MM.1S (cell line): ENCODE measurements at regions not wholly inside any gene's neighbourhood (a gene's known extent, or its start where the extent isn't known, plus 50 kb on each side); places are given as distances from the start of the nearest gene placed in this dataset.

Source experiments
- DNase-seq: peaks from one replicate; pipeline ENCODE4 v3.0.0-alpha.2; 2015
- H2AFZ ChIP-seq: fragments of 300-600 bp; sonication (generic); 2 replicates; pipeline ENCODE4 v1.6.0; 2016; ENCODE audit warnings: antibody characterized with exemption, low read length
- H3F3A ChIP-seq: fragments of 300-600 bp; sonication (generic); 2 replicates; pipeline ENCODE4 v1.6.1; 2016; ENCODE audit warnings: mild to moderate bottlenecking, antibody characterized with exemption, low read length, moderate library complexity, mixed read lengths; ENCODE audit not compliant: insufficient read depth
- H3K27ac ChIP-seq: fragments of 300-600 bp; sonication (generic); 2 replicates; pipeline ENCODE4 v1.5.1; 2016; ENCODE audit warnings: mild to moderate bottlenecking, low read length
- H3K27me3 ChIP-seq: fragments of 300-600 bp; sonication (generic); replicated peaks from 2 replicates; pipeline ENCODE4 v1.6.0; 2016; ENCODE audit warnings: low read length; ENCODE audit not compliant: insufficient read depth
- H3K36me3 ChIP-seq: fragments of 300-600 bp; sonication (generic); replicated peaks from 2 replicates; pipeline ENCODE4 v1.6.1; 2016; ENCODE audit warnings: mild to moderate bottlenecking, low read length, mixed read lengths; ENCODE audit not compliant: insufficient read depth
- H3K4me1 ChIP-seq: fragments of 300-600 bp; sonication (generic); 2 replicates; pipeline ENCODE4 v1.6.1; 2016; ENCODE audit warnings: low read length, mixed read lengths
- H3K4me2 ChIP-seq: fragments of 300-600 bp; sonication (generic); 2 replicates; pipeline ENCODE4 v1.6.0; 2016; ENCODE audit warnings: low read depth, low read length
- H3K4me3 ChIP-seq: fragments of 300-600 bp; sonication (generic); 2 replicates; pipeline ENCODE4 v1.5.1; 2016; ENCODE audit warnings: low read length, mixed read lengths
- H3K79me2 ChIP-seq: fragments of 300-600 bp; sonication (generic); 2 replicates; pipeline ENCODE4 v1.6.1; 2016; ENCODE audit warnings: mixed run types, low read length, mixed read lengths
- H3K9ac ChIP-seq: fragments of 300-600 bp; sonication (generic); 2 replicates; pipeline ENCODE4 v1.6.1; 2016; ENCODE audit warnings: low read length, mixed read lengths
- H3K9me2 ChIP-seq: fragments of 300-600 bp; sonication (generic); replicated peaks from 2 replicates; pipeline ENCODE4 v1.6.1; 2016; ENCODE audit warnings: mild to moderate bottlenecking, low read length, mixed read lengths; ENCODE audit not compliant: insufficient read depth
- H3K9me3 ChIP-seq: fragments of 300-600 bp; sonication (generic); replicated peaks from 2 replicates; pipeline ENCODE4 v1.6.1; 2016; ENCODE audit warnings: mild to moderate bottlenecking, low read length, mixed read lengths; ENCODE audit not compliant: insufficient read depth
- H4K20me1 ChIP-seq: fragments of 300-600 bp; sonication (generic); 2 replicates; pipeline ENCODE4 v1.6.1; 2016; ENCODE audit warnings: mild to moderate bottlenecking, low read length, moderate library complexity, mixed read lengths; ENCODE audit not compliant: insufficient read depth
- EZH2 ChIP-seq: fragments of 300-600 bp; sonication (generic); optimal IDR thresholded peaks from 2 replicates; pipeline ENCODE3; 2017; ENCODE audit warnings: low read depth, mild to moderate bottlenecking, antibody characterized with exemption, low read length, mixed read lengths
- EZH2phosphoT487 ChIP-seq: fragments of 300-600 bp; sonication (generic); IDR thresholded peaks from 2 replicates; pipeline ENCODE4 v1.6.1; 2018; ENCODE audit warnings: antibody characterized with exemption, low read length
- TF ChIP-seq, protein P1 (sequence below): fragments of 300-600 bp; sonication (generic); IDR thresholded peaks from 2 replicates; pipeline ENCODE4 v1.5.1; 2016; ENCODE audit warnings: antibody characterized with exemption, low read length, mixed read lengths

DNA sequence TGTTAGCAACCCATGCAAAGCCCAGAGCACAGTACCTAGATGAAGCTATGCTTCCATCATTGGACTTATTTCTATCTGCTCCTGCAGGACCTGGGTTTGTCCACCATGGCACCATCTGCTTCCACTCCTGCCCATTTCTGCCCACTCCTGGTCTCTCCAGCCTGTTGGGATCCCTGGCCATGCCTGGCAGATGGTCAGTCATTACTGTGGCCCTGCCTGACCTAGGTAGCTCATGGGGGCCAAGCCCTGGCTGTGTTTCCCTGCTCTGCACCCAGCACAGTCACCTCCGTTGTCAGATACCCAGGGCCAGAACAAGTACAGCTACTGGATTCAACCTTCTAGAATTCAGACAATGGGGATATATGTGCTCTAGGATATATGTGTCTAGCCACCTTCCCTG, 185.8 kb upstream of the TLE3 start:
- Histone ChIP-seq H3K79me2 (no peaks in the 10 kb centered on the region), H3K36me3 (no peaks in the 10 kb centered on the region), H3K9me3 (no peaks in the 10 kb centered on the region), H3K4me1 (no peaks in the 10 kb centered on the region), H3K4me3 (no peak overlapping the region), H2AFZ (no peak overlapping the region), H3K27me3 (no peaks in the 10 kb centered on the region), H3K4me2 (no peak overlapping the region), H3K9ac (no peak overlapping the region), H4K20me1 (no peaks in the 10 kb centered on the region), H3F3A (no peaks in the 10 kb centered on the region), H3K27ac (no peak overlapping the region), H3K9me2 (no peaks in the 10 kb centered on the region)
- TF ChIP-seq, protein P1, sequence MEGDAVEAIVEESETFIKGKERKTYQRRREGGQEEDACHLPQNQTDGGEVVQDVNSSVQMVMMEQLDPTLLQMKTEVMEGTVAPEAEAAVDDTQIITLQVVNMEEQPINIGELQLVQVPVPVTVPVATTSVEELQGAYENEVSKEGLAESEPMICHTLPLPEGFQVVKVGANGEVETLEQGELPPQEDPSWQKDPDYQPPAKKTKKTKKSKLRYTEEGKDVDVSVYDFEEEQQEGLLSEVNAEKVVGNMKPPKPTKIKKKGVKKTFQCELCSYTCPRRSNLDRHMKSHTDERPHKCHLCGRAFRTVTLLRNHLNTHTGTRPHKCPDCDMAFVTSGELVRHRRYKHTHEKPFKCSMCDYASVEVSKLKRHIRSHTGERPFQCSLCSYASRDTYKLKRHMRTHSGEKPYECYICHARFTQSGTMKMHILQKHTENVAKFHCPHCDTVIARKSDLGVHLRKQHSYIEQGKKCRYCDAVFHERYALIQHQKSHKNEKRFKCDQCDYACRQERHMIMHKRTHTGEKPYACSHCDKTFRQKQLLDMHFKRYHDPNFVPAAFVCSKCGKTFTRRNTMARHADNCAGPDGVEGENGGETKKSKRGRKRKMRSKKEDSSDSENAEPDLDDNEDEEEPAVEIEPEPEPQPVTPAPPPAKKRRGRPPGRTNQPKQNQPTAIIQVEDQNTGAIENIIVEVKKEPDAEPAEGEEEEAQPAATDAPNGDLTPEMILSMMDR = no peak
- TF ChIP-seq EZH2phosphoT487 = no peak
- no peak for TF ChIP-seq EZH2
- no peak for DNase-seq

DNA sequence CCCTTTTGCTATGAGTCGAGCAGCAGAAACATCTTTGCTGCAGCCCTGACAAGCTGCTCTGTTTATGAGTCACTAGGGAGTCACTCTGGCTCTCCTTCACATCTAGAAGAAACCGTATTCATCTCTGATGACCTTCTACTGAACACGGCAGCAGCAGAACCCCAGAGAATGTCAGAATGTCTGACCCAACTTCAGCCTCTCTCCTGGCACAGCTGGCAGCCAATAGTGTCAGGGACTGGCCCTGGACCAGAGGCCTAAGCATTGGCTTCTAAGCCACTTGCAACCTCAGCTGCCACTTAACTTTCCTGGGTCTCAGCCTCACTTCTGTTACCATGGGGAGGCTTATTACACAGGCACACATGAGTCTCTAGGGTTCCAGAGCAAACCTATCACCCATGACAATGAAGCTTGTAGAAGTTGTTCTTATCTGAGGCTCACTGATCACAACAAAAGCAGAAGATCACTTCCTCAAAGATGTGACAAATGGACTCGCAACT, 184.1 kb upstream of the TLE3 start:
- H3K27me3 ChIP-seq = no peaks in the 10 kb centered on the region
- TF ChIP-seq, protein P1 = no peak
- TF ChIP-seq EZH2phosphoT487 (no peak), EZH2 (no peak)
- H3K4me1 ChIP-seq = no peaks in the 10 kb centered on the region
- H3K9me3 ChIP-seq = no peaks in the 10 kb centered on the region
- no peaks in the 10 kb centered on the region for H3K79me2 ChIP-seq
- no peak for DNase-seq
- no peak overlapping the region for H2AFZ ChIP-seq
- no peak overlapping the region for H3K4me3 ChIP-seq
- H3K4me2 ChIP-seq = no peak overlapping the region
- no peaks in the 10 kb centered on the region for H4K20me1 ChIP-seq
- H3K27ac ChIP-seq = no peak overlapping the region
- no peaks in the 10 kb centered on the region for H3F3A ChIP-seq
- no peaks in the 10 kb centered on the region for H3K9me2 ChIP-seq
- H3K36me3 ChIP-seq = no peaks in the 10 kb centered on the region
- H3K9ac ChIP-seq = no peak overlapping the region

DNA sequence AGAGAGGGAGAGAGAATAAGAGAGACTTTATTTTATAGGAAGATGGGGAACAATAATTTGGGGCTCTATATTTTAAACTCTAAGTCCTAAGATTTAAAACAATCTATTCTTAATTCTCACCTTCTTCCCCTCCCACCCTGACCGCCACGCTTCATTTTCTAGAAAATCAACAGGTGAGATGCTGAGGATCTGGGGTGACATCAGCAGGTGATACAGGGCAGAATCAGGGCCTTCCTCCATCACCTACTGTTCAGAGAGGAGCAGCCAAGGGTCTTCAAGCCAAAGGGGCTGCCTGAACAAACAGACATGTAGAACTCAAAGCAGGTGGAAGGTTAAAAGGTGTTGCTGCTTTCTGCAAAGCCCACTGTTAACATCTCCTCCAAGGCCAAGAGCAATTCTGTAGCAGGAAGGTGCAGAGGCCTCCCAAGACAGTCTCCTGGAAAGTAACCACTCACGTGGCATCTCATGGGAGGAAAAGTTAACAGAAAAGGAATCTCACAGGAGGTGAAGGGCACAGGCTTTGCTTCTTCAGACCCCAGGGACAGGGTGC, 183.6 kb upstream of the TLE3 start:
- DNase-seq = no peak
- H3K27me3 ChIP-seq = no peaks in the 10 kb centered on the region
- no peaks in the 10 kb centered on the region for H3F3A ChIP-seq
- H3K36me3 ChIP-seq = no peaks in the 10 kb centered on the region
- H3K4me3 ChIP-seq = no peak overlapping the region
- H4K20me1 ChIP-seq = no peaks in the 10 kb centered on the region
- TF ChIP-seq EZH2phosphoT487 = no peak
- TF ChIP-seq, protein P1 = no peak
- TF ChIP-seq EZH2 = no peak
- no peaks in the 10 kb centered on the region for H3K9me2 ChIP-seq
- no peak overlapping the region for H2AFZ ChIP-seq
- no peaks in the 10 kb centered on the region for H3K4me1 ChIP-seq
- no peak overlapping the region for H3K9ac ChIP-seq
- H3K27ac ChIP-seq = no peak overlapping the region
- no peaks in the 10 kb centered on the region for H3K9me3 ChIP-seq
- H3K79me2 ChIP-seq = no peaks in the 10 kb centered on the region
- no peak overlapping the region for H3K4me2 ChIP-seq
